Osteocyte (in vitro differentiated cells): ENCODE measurements at regions not wholly inside any gene's neighbourhood (a gene's known extent, or its start where the extent isn't known, plus 50 kb on each side); places are given as distances from the start of the nearest gene placed in this dataset.

Experiments
- DNase-seq: peaks from one replicate; pipeline ENCODE4 v3.0.0; 2021; ENCODE audit warnings: mixed read lengths; ENCODE audit not compliant: unreplicated experiment; ENCODE audit errors: extremely low spot score
- H3K27ac Mint-ChIP-seq: one replicate; pipeline ENCODE4 v1.8.0; 2021; ENCODE audit warnings: mild to moderate bottlenecking, mixed read lengths; ENCODE audit not compliant: unreplicated experiment
- H3K27me3 Mint-ChIP-seq: one replicate; pipeline ENCODE4 v1.8.0; 2021; ENCODE audit warnings: mixed read lengths; ENCODE audit not compliant: unreplicated experiment
- H3K36me3 Mint-ChIP-seq: one replicate; pipeline ENCODE4 v1.8.0; 2021; ENCODE audit warnings: mixed read lengths; ENCODE audit not compliant: unreplicated experiment
- H3K4me1 Mint-ChIP-seq: one replicate; pipeline ENCODE4 v1.8.0; 2021; ENCODE audit warnings: mixed read lengths; ENCODE audit not compliant: unreplicated experiment
- H3K4me3 Mint-ChIP-seq: one replicate; pipeline ENCODE4 v1.8.0; 2021; ENCODE audit warnings: mild to moderate bottlenecking, moderate library complexity, mixed read lengths; ENCODE audit not compliant: unreplicated experiment
- H3K9me3 Mint-ChIP-seq: one replicate; pipeline ENCODE4 v1.8.0; 2021; ENCODE audit warnings: mixed read lengths; ENCODE audit not compliant: unreplicated experiment
- CTCF ChIP-seq: fragments of 200-600 bp; sonication (generic); IDR thresholded peaks from 2 replicates; pipeline ENCODE4 v1.5.0; 2021; ENCODE audit warnings: antibody characterized with exemption, mild to moderate bottlenecking, moderate library complexity

- Mint-ChIP-seq H3K27ac (no peak overlapping the region), H3K4me3 (no peak overlapping the region), H3K9me3 (no peaks in the 10 kb centered on the region), H3K27me3 (peaks cover 31% of the 10 kb centered on the region), H3K4me1 (peaks cover 6% of the 10 kb centered on the region), H3K36me3 (no peaks in the 10 kb centered on the region)
- DNase-seq = no peak
- TF ChIP-seq CTCF = no peak
Measured at GRCh38 chr10:124254490-124254889, 161.1 kb upstream of the CHST15 start.

- no peak overlapping the region for H3K4me3 Mint-ChIP-seq
- H3K4me1 Mint-ChIP-seq = peaks cover 6% of the 10 kb centered on the region
Measured at GRCh38 chr10:124253006-124253405, 159.6 kb upstream of the CHST15 start.

DNA sequence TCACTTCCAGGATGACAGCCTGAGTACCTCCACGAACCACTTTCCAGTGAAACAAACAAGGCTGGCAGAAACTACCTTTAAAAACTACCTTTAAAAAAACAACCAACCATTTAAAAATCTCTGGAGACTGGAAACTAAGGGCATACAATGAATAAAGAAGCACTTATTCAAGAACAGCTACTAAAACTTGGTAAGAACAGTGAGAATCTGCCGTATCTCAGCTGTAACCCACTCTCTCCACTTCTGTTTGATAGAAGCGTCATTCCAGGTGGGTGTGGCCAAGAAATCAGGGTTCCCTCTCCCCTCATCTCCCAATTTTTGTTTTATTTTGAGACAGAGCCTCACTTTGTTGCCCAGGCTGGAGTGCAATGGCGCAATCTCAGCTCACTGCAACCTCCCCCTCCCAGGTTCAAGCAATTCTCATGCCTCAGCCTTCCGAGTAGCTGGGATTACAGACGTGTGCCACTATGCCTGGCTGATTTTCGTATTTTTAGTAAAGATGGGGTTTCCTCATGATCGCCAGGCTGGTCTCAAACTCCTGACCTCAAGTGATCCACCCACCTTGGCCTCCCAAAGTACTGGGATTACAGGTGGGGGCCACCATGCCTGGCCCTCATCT, 158.8 kb upstream of the CHST15 start:
- Mint-ChIP-seq H3K36me3 (no peaks in the 10 kb centered on the region), H3K9me3 (no peaks in the 10 kb centered on the region), H3K27me3 (peaks cover 33% of the 10 kb centered on the region), H3K4me1 (peaks cover 6% of the 10 kb centered on the region), H3K4me3 (no peak overlapping the region), H3K27ac (no peak overlapping the region)
- peak; percentile 34 for DNase-seq
- no peak for TF ChIP-seq CTCF

More at GRCh38 chr10:124253006-124253405, 159.6 kb upstream of the CHST15 start:
- DNase-seq = no peak
- no peaks in the 10 kb centered on the region for H3K36me3 Mint-ChIP-seq
- H3K27me3 Mint-ChIP-seq = peaks cover 33% of the 10 kb centered on the region
- no peak for TF ChIP-seq CTCF
- H3K9me3 Mint-ChIP-seq = no peaks in the 10 kb centered on the region
- H3K27ac Mint-ChIP-seq = no peak overlapping the region

DNA sequence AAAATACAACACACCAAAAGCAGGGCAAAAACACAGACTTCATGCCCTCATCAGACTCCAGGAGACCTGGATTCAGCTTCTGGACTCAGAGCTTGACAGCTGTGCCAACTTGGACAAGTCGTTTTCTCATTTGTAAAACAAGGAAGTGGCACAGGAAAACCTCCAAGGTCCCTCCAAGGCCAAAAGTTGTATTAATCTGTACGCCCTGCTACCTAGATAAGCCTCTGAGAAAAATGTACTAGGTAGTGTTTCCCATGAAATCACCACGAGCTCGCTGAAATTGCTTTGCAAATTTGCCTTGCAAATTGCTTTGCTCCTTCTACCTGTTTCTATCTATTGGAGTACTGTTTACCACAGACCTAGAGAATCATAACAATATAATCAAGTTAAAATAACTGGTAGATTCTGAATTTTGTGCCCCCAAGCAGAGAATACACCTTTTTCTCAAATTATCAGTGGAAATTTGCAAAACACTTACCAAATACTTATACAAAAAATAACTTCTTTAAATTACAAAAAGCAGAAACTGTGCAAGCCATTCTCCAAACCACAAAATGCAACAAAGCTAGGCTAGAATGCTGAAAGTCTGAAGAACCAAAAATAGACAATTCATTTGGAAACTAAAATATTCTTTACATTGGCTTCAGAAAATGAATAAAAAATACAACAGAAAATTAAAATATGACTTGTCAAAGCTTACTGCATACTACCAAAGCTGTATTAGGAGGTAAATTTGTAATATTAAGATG, 158.1 kb upstream of the CHST15 start:
- Mint-ChIP-seq H3K27ac (no peak overlapping the region), H3K36me3 (no peaks in the 10 kb centered on the region), H3K27me3 (peaks cover 33% of the 10 kb centered on the region), H3K4me3 (no peak overlapping the region), H3K4me1 (peaks cover 6% of the 10 kb centered on the region), H3K9me3 (no peaks in the 10 kb centered on the region)
- DNase-seq = peak; percentile 19
- TF ChIP-seq CTCF = no peak

GRCh38 chr10:124250506-124250905, 157.1 kb upstream of the CHST15 start:
- Mint-ChIP-seq H3K9me3 (no peaks in the 10 kb centered on the region), H3K36me3 (no peaks in the 10 kb centered on the region), H3K27me3 (peaks cover 31% of the 10 kb centered on the region), H3K27ac (no peak overlapping the region), H3K4me3 (no peak overlapping the region), H3K4me1 (peaks cover 6% of the 10 kb centered on the region)
- no peak for TF ChIP-seq CTCF
- peak; percentile 67 for DNase-seq
